ENCODE measurements at regions not wholly inside any gene's neighbourhood (a gene's known extent, or its start where the extent isn't known, plus 50 kb on each side); places are given as distances from the start of the nearest gene placed in this dataset.

GRCh38 chr6:45772886-45773495, 242.7 kb downstream of the CLIC5 start:
- CTCF ChIA-PET = interaction anchor here (0.5 to 0.9 kb wide), 2 partner anchors 158 to 645 kb away, joined by 3 read pairs; no protein-coding TSS in a partner anchor
- Histone ChIP-seq H3K9me3 (ENCODE audit: control insufficient read depth, insufficient read depth, low read length) (no peaks in the 10 kb centered on the region), H3K27me3 (ENCODE audit: control insufficient read depth, insufficient read depth, low read length) (peaks cover 19% of the 10 kb centered on the region), H3K27ac (ENCODE audit: low read depth, low read length) (no peak overlapping the region), H3K4me3 (ENCODE audit: low read depth, low read length) (no peak overlapping the region)
- no peak for DNase-seq (ENCODE audit: low read depth, low spot score)
- no peak for TF ChIP-seq CTCF (IDR thresholded peaks at IDR 0.05; ENCODE audit: low read depth, low read length)
- POLR2A ChIA-PET = no interaction called here

- POLR2A ChIA-PET = no interaction called here
- Histone ChIP-seq H3K27me3 (ENCODE audit: control insufficient read depth, insufficient read depth, low read length) (peaks cover 19% of the 10 kb centered on the region), H3K4me3 (ENCODE audit: low read depth, low read length) (no peak overlapping the region), H3K27ac (ENCODE audit: low read depth, low read length) (no peak overlapping the region), H3K9me3 (ENCODE audit: control insufficient read depth, insufficient read depth, low read length) (no peaks in the 10 kb centered on the region)
- no peak for TF ChIP-seq CTCF (IDR thresholded peaks at IDR 0.05; ENCODE audit: low read depth, low read length)
- CTCF ChIA-PET = no interaction called here
- no peak for DNase-seq (ENCODE audit: low read depth, low spot score)
Observed at GRCh38 chr6:45772051-45772450, 243.6 kb downstream of the CLIC5 start.

GRCh38 chr6:45763281-45763680, 252.4 kb downstream of the CLIC5 start:
- ChIA-PET POLR2A (no interaction called here), CTCF (interaction anchor here (0.7 kb wide), 1 partner anchor 1108 kb away, joined by 3 read pairs; no protein-coding TSS in a partner anchor)
- Histone ChIP-seq H3K27ac (ENCODE audit: low read depth, low read length) (no peak overlapping the region), H3K27me3 (ENCODE audit: control insufficient read depth, insufficient read depth, low read length) (no peaks in the 10 kb centered on the region), H3K4me3 (ENCODE audit: low read depth, low read length) (no peak overlapping the region), H3K9me3 (ENCODE audit: control insufficient read depth, insufficient read depth, low read length) (no peaks in the 10 kb centered on the region)
- TF ChIP-seq CTCF (IDR thresholded peaks at IDR 0.05; ENCODE audit: low read depth, low read length) = no peak
- DNase-seq (ENCODE audit: low read depth, low spot score) = no peak

DNA sequence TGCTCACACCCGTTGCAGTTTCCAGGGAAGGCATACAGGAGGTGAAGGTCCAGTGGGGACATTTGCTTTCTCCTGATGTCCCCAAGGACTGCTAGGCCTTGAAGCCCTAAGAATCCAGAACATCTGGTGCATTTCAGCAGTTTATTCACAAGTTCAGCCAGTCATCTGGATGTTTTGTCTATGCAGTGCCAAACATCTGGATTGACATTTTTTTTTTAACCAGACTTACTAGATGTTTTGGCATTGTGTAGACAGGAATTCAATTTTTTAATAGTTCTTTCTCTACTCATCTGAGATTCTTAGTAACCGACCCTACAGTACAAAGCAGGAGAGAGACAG, 256.2 kb downstream of the CLIC5 start:
- ChIA-PET POLR2A (no interaction called here), CTCF (no interaction called here)
- Histone ChIP-seq H3K9me3 (ENCODE audit: control insufficient read depth, insufficient read depth, low read length) (no peaks in the 10 kb centered on the region), H3K27me3 (ENCODE audit: control insufficient read depth, insufficient read depth, low read length) (peaks cover 3% of the 10 kb centered on the region), H3K4me3 (ENCODE audit: low read depth, low read length) (no peak overlapping the region), H3K27ac (ENCODE audit: low read depth, low read length) (no peak overlapping the region)
- DNase-seq (ENCODE audit: low read depth, low spot score) = no peak
- no peak for TF ChIP-seq CTCF (IDR thresholded peaks at IDR 0.05; ENCODE audit: low read depth, low read length)

DNA sequence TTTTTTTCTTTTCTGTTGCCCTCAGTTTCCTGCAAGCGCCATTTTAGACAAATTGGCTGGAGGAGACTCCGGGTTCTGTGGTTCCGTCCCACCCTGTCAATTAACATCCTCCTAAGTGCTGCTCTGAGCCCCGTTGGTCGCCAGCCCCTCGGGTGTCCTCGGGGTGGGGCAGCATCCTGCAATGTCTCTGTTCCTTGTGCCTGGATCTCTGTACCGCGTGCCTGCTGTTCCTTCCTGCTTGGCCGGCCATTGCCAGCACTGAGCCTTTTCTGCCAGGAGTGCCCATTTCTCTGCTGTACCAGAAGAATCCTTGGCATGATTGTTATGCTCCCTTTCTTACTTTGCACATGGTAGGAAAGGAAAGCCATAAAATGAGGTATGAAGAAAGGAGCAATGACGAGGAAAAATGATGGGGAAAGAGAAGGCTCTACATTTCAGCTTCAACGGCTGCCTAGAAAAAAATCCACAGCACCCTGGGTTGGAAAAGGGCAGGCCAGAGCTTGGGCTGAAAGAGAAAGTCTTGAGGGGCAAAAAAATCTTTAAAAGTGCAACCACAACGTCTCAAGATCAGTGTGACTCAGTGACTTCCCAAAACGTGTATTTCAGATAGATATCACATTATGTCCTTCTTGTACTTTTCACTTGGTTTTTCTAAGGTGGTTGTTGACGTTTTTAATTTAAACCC, 256.7 kb downstream of the CLIC5 start:
- Histone ChIP-seq H3K9me3 (ENCODE audit: control insufficient read depth, insufficient read depth, low read length) (no peaks in the 10 kb centered on the region), H3K27me3 (ENCODE audit: control insufficient read depth, insufficient read depth, low read length) (peaks cover 6% of the 10 kb centered on the region), H3K4me3 (ENCODE audit: low read depth, low read length) (no peak overlapping the region), H3K27ac (ENCODE audit: low read depth, low read length) (no peak overlapping the region)
- CTCF ChIA-PET = no interaction called here
- no peak for TF ChIP-seq CTCF (IDR thresholded peaks at IDR 0.05; ENCODE audit: low read depth, low read length)
- POLR2A ChIA-PET = no interaction called here
- DNase-seq (ENCODE audit: low read depth, low spot score) = no peak
